BLaER1 (cell line): ENCODE measurements at regions not wholly inside any gene's neighbourhood (a gene's known extent, or its start where the extent isn't known, plus 50 kb on each side); places are given as distances from the start of the nearest gene placed in this dataset.

ENCODE experiments used
- H3K27ac ChIP-seq: shearing (Covaris generic); formaldehyde crosslinking; 2 replicates; pipeline ENCODE4 v1.8.1; 2022
- H3K27me3 ChIP-seq: shearing (Covaris generic); formaldehyde crosslinking; 2 replicates; pipeline ENCODE4 v1.8.1; 2022
- H3K36me3 ChIP-seq: shearing (Covaris generic); formaldehyde crosslinking; 2 replicates; pipeline ENCODE4 v1.8.1; 2022
- H3K4me1 ChIP-seq: shearing (Covaris generic); formaldehyde crosslinking; 2 replicates; pipeline ENCODE4 v1.8.1; 2022
- H3K4me2 ChIP-seq: shearing (Covaris generic); formaldehyde crosslinking; 2 replicates; pipeline ENCODE4 v1.8.1; 2022
- H3K4me3 ChIP-seq: shearing (Covaris generic); formaldehyde crosslinking; 2 replicates; pipeline ENCODE4 v1.8.1; 2022
- H3K9ac ChIP-seq: shearing (Covaris generic); formaldehyde crosslinking; 2 replicates; pipeline ENCODE4 v1.8.1; 2022
- H3K9me3 ChIP-seq: shearing (Covaris generic); formaldehyde crosslinking; 2 replicates; pipeline ENCODE4 v1.8.1; 2022
- H4K20me1 ChIP-seq: shearing (Covaris generic); formaldehyde crosslinking; 2 replicates; pipeline ENCODE4 v1.8.1; 2022
- Cebpa-rat ChIP-seq: shearing (Covaris generic); IDR thresholded peaks from 2 replicates; pipeline ENCODE4 v1.8.1; 2022

DNA sequence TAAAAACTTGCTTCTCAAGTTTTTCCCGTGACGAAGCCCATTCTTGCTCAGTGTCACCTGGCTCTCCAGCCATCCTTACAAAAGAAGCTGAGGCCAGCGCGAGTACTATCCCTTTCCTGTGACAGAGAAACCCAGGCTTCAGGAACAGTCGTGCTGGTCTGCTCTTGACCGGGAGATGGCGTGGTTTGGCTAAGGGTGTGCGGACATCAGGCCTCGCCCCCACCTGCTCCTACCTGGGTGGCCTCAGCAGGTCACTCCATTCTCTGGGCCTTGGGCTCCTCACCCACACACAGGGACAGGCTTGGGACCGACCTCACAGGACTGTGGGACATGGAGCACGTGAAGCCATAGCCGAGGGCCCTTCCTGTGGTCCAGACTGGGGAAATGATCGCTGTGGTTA lies 75.2 kb upstream of the CIBAR2 start:
- Histone ChIP-seq H3K4me2 (no peak overlapping the region), H3K9me3 (peaks cover 31% of the 10 kb centered on the region), H3K4me3 (no peak overlapping the region), H3K36me3 (peaks cover 18% of the 10 kb centered on the region), H3K9ac (no peak overlapping the region), H3K4me1 (peaks cover 15% of the 10 kb centered on the region), H3K27me3 (peaks cover 3% of the 10 kb centered on the region; the same call in 1 of the 2 replicates), H3K27ac (0 out of 2 replicates have a peak overlapping the region, but pooled peaks have one; percentile 27), H4K20me1 (no peaks in the 10 kb centered on the region)
- TF ChIP-seq Cebpa-rat = no peak

GRCh38 chr16:85187886-85188285 lies 75.6 kb upstream of the CIBAR2 start:
- H3K9ac ChIP-seq = no peak overlapping the region
- H3K4me1 ChIP-seq = peaks cover 15% of the 10 kb centered on the region
- H3K4me2 ChIP-seq = no peak overlapping the region
- no peak for TF ChIP-seq Cebpa-rat
- peaks cover 18% of the 10 kb centered on the region for H3K36me3 ChIP-seq
- H3K9me3 ChIP-seq = peaks cover 31% of the 10 kb centered on the region
- H4K20me1 ChIP-seq = no peaks in the 10 kb centered on the region
- H3K27me3 ChIP-seq = peaks cover 3% of the 10 kb centered on the region; the same call in 1 of the 2 replicates
- H3K4me3 ChIP-seq = no peak overlapping the region
- no peak overlapping the region for H3K27ac ChIP-seq

DNA sequence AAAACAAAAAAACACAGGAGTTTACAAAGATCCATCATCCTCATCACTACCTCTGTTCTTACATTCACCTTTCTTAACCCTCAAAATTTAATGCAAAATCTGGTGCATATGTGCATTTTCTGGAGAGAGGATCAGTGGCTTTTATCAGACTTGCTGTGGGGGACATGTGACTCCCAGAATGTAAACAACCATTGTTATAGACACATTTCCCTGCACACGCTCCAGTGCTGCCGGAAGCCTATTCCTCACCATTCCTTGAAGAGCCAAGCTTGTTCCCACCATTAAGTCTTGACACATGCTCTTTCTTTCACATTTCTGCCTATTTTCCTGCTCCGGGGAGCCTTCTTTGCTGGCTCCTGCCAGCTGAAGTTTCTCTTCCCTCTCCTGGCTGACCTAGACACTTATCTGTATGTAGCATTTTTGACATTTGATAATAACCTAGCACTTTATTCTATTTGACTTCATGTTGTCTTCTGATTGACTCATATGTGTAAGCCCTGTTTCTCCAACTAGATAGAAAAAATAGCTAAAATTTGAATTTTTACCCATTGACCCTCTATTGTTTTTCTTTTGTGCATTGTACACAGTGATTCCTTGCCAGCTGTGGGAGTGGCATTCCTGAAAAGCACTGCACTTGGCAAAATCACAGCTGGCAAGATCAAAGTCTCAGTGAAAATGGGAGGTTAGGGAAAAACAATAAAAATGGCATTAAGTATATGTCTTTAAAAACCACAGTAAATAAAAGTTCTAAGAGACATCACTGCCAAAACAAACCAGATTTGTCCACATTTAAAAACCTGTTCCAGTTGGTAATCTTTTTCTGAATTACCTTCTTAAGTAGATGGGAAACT lies 76.8 kb upstream of the CIBAR2 start:
- Histone ChIP-seq H3K27me3 (peaks cover 3% of the 10 kb centered on the region; the same call in 1 of the 2 replicates), H3K36me3 (peaks cover 13% of the 10 kb centered on the region), H3K9me3 (peaks cover 24% of the 10 kb centered on the region), H3K4me1 (peaks cover 15% of the 10 kb centered on the region), H3K4me2 (no peak overlapping the region), H3K4me3 (no peak overlapping the region), H4K20me1 (no peaks in the 10 kb centered on the region), H3K9ac (no peak overlapping the region), H3K27ac (no peak overlapping the region)
- TF ChIP-seq Cebpa-rat = no peak

DNA sequence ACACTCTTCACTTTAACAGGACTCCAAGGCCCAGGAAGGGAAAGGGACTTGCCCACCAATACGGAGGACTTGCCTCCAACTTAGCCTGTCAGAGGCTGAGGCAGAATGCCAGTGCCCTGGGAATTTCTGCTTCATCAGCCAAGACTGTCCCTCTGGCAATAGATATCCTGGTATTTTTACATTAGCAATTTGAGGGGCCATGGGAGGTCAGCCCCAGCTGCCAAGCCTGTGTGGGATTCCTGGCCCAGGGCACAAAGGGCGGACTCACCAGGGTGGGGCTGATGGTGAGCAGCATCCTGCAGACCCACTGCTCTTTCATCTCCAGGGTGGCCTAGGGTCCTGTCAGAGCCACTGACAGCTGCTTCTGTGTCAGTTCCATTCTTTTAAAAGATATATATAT lies 78.3 kb upstream of the CIBAR2 start:
- Histone ChIP-seq H3K4me2 (no peak overlapping the region), H4K20me1 (no peaks in the 10 kb centered on the region), H3K4me1 (peaks cover 16% of the 10 kb centered on the region), H3K9ac (no peak overlapping the region), H3K36me3 (peaks cover 3% of the 10 kb centered on the region; the same call in 1 of the 2 replicates), H3K9me3 (peaks cover 9% of the 10 kb centered on the region; the same call in 1 of the 2 replicates), H3K27ac (no peak overlapping the region), H3K27me3 (no peaks in the 10 kb centered on the region), H3K4me3 (no peak overlapping the region)
- no peak for TF ChIP-seq Cebpa-rat

DNA sequence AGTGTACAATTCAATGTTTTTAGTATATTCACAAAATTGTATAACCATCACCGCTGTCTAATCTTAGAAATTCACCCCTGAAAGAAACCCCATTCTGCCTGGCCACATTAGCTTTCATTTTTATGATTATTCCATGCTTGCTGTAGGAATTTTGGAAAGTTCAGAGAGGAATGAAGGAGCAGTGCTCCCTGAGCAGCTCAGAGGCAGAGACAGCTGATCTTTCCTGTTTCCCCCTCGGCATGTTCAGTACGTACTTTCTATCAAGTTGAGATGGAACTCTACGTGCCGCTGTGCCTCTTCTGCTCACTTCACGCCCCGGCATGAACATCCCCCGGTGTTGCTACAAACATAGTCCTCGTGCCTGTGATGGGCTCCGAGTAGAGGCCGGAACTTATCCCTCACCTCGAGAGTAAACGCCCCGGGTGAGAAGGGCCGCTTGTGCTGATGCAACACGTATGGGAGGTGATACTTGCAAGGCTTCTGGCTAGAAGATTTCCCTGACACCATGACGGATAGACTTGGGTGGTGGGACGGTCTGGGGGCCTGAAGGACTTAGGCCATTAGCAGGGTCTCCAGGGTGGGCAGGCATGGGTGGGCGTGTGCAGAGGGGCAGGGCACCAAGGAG lies 79.2 kb upstream of the CIBAR2 start:
- H3K9me3 ChIP-seq = peaks cover 8% of the 10 kb centered on the region; the same call in 1 of the 2 replicates
- H3K4me2 ChIP-seq = no peak overlapping the region
- no peaks in the 10 kb centered on the region for H3K36me3 ChIP-seq
- no peak for TF ChIP-seq Cebpa-rat
- no peak overlapping the region for H3K9ac ChIP-seq
- H3K4me3 ChIP-seq = no peak overlapping the region
- no peaks in the 10 kb centered on the region for H3K27me3 ChIP-seq
- peaks cover 23% of the 10 kb centered on the region for H3K4me1 ChIP-seq
- no peaks in the 10 kb centered on the region for H4K20me1 ChIP-seq
- H3K27ac ChIP-seq = no peak overlapping the region

- Histone ChIP-seq H3K9ac (no peak overlapping the region), H3K27me3 (no peaks in the 10 kb centered on the region), H3K4me1 (peaks cover 15% of the 10 kb centered on the region), H3K4me3 (no peak overlapping the region), H3K9me3 (peaks cover 8% of the 10 kb centered on the region; the same call in 1 of the 2 replicates), H3K36me3 (no peaks in the 10 kb centered on the region), H3K27ac (no peak overlapping the region), H3K4me2 (no peak overlapping the region), H4K20me1 (no peaks in the 10 kb centered on the region)
- TF ChIP-seq Cebpa-rat = no peak
Observed at GRCh38 chr16:85192238-85193114, 80.2 kb upstream of the CIBAR2 start.

DNA sequence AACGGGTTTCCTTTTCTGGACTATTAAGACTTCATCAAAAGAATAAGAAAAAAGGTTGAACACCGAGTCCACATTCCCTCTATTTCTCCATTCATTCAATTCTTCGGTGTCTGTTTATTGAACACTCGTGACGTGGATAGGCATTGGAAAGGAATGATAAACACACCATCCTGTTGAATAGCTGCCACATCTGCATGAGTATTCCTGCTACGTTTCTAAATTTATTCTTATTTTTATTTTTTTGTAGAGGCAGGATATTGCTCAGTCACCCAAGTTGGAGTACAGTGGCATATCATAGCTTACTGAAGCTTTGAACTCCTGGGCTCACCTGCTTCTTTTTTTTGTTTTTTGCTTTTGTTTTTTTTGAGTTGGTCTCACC lies 80.8 kb upstream of the CIBAR2 start:
- no peak overlapping the region for H3K4me3 ChIP-seq
- H3K4me2 ChIP-seq = no peak overlapping the region
- peaks cover 14% of the 10 kb centered on the region for H3K4me1 ChIP-seq
- H3K36me3 ChIP-seq = no peaks in the 10 kb centered on the region
- H3K9ac ChIP-seq = no peak overlapping the region
- H4K20me1 ChIP-seq = no peaks in the 10 kb centered on the region
- H3K27ac ChIP-seq = no peak overlapping the region
- TF ChIP-seq Cebpa-rat = no peak
- peaks cover 8% of the 10 kb centered on the region; the same call in 1 of the 2 replicates for H3K9me3 ChIP-seq
- no peaks in the 10 kb centered on the region for H3K27me3 ChIP-seq

- Histone ChIP-seq H3K9ac (no peak overlapping the region), H3K36me3 (no peaks in the 10 kb centered on the region), H3K4me2 (no peak overlapping the region), H3K27ac (no peak overlapping the region), H3K9me3 (peaks cover 8% of the 10 kb centered on the region; the same call in 1 of the 2 replicates), H3K4me1 (peaks cover 22% of the 10 kb centered on the region), H3K27me3 (no peaks in the 10 kb centered on the region), H4K20me1 (no peaks in the 10 kb centered on the region), H3K4me3 (no peak overlapping the region)
- TF ChIP-seq Cebpa-rat = no peak
Observed at GRCh38 chr16:85193876-85194275, 81.6 kb upstream of the CIBAR2 start.

DNA sequence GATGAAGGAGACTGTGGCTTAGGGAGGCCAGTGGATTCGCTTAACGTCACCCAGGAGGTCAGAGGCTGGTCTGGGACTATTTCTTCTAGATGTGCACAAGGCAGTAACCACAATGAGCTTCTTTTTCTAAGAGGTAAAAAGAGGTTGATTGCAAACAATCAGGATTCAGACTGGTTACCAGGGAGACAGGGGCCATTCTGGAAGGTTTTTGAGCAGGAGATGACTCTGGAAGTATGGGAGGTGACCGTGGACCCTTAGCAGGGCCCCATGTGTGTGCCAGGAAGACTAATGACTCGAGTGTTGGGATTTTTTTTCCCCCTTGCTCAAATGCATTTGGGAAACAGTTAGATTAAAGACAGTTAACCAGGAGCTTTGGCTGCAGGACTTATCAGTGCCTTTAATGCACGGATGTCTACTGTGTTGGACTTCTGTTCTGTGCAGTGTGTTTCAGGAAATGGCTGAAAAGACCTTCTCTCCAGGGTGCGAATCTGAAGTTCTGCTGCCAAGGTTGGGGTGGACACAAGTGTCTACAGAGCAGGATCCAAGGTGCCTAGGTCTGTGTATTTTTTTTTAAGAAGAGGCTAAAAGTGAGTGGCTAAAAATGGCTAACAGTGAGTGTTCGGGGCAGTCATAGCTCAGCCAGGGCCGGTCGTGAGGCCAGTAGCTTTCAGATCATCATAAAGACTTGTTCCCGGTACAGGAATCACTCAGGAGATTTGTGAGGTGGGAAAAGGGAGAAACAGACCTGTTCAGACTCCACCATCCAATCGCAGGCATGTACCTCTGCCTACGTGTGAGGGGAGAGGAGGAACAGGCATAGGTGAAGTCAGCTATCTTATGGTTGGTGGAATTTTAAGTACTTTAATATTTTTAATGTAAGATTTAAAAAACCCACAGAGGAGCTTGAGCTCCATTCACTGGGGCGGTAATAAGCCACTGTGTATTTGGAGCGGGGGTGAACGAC lies 82.3 kb upstream of the CIBAR2 start:
- Histone ChIP-seq H4K20me1 (no peaks in the 10 kb centered on the region), H3K4me1 (peaks cover 29% of the 10 kb centered on the region), H3K27me3 (no peaks in the 10 kb centered on the region), H3K4me2 (no peak overlapping the region), H3K4me3 (no peak overlapping the region), H3K36me3 (no peaks in the 10 kb centered on the region), H3K27ac (no peak overlapping the region), H3K9me3 (peaks cover 6% of the 10 kb centered on the region; the same call in 1 of the 2 replicates), H3K9ac (no peak overlapping the region)
- TF ChIP-seq Cebpa-rat = no peak
